ENCODE measurements at regions not wholly inside any gene's neighbourhood (a gene's known extent, or its start where the extent isn't known, plus 50 kb on each side); places are given as distances from the start of the nearest gene placed in this dataset.

DNA sequence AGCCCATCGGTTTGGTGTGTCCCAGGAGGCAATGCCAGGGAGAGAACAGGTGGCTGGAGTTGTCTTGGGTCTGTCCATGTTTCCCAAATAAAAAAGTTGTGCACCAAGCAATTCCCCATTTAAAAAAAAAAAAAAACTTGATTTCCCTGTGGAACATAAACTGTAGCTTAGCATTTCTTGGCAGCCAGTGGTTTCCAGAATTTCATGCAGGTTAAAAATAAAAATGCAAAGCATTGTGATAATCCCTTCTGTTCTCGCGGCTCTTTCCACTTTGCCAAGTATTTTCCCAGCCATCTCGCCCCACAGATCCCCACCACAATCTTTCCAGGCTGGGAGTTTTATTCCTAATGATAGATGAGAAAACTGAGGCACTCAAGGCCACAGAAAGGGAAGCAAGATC lies 51.4 kb upstream of the MSX1 start:
- DNase-seq (ENCODE audit: low spot score) = no peak

- no peak for DNase-seq (ENCODE audit: low spot score)
Observed at GRCh38 chr4:4805887-4806286, 53.6 kb upstream of the MSX1 start.

- DNase-seq (ENCODE audit: low spot score) = no peak
Observed at GRCh38 chr4:4803912-4804296, 55.6 kb upstream of the MSX1 start.

DNA sequence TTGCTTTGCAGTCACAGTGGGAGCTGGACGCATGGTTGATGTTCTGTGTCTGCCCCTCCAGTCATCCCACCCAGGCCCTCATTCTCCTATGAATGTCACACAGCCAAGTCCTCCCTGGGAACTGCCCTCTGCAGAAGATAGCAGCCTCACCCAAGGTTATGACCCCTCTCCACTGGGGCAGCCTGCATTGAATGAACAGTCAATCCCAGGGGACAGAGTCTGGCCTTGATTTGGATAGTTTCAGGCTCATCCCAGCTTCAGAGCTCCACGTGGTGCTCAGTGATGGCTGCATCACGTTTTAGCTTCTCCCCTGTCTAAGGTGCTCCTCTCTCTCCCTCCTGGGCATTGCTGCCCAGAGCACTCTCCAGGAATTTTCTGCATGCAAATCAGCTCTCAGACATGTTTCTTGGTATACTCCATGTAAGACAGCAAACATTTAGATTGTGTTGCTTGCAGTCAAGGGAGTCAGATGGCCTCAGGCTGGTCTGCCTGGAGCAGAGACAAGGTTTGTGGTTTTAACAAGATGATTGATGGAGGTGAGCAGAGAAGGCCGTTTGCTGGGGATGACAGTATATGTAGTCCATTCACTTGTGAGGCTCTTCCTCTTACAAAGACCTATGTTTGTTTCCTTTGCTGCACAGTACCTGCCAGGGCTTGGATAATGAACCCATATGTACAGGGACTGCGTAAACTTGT lies 56.1 kb upstream of the MSX1 start:
- DNase-seq (ENCODE audit: low spot score) = no peak

DNA sequence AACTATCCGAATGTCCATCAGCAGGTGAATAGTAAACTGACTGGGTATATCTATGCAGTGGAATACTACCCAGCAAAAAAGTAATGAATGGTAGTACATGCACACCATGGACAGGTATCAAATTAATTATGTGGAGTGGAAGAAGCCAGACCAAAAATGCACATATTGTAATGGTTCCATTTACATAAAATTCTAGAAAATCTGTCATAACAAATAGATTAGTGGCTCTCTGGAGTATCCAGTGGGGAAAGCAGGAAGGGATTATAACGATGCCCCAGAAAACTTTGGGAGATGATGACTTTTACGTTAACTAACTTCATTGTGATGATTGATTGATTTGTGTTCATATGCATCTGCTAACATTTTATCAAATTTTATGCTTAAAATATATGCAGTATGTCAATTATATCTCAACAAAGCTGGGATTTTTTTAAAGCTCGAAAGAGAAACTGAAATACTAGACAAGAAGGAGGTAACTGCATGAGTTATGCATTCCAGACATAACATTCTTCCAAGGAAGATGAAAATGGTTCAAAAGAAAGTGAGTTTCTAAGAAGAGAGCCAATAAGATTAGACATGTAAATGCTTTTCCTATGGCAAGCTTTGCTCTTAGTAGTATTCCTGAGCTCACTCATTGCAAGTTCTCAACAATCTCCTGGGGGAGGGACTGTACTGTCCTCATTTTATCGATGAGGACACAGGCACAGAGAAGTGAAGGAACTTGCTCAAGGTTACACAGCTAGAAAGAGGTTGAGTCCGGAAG lies 58.6 kb upstream of the MSX1 start:
- DNase-seq (ENCODE audit: low spot score) = no peak

DNA sequence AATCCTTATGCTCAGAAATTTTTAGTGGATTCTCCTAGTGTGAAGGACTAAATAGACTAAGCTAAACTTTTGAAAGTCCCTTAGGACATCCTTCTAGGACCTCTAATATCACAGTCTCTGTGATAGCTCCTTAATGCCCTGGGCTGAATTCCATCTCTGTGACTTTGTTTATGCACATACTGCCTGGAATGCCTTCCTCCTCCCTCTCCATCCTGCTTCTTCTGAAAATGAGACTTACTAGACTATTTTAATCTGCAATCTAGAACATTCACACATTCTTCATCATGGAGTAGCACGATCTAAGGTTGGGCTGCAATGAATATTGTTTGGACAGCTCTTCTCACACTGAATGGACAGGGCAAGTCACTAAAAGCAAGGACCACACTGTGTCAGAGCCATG lies 65.0 kb upstream of the MSX1 start:
- no peak for DNase-seq (ENCODE audit: low spot score)

- DNase-seq (ENCODE audit: low spot score) = no peak
Observed at GRCh38 chr4:4792466-4792865, 67.0 kb upstream of the MSX1 start.

- DNase-seq (ENCODE audit: low spot score) = no peak
Observed at GRCh38 chr4:4791299-4792111, 68.0 kb upstream of the MSX1 start.

- no peak for DNase-seq (ENCODE audit: low spot score)
Observed at GRCh38 chr4:4789462-4789861, 70.0 kb upstream of the MSX1 start.

- DNase-seq (ENCODE audit: low spot score) = no peak
Observed at GRCh38 chr4:4788573-4788972, 70.9 kb upstream of the MSX1 start.

DNA sequence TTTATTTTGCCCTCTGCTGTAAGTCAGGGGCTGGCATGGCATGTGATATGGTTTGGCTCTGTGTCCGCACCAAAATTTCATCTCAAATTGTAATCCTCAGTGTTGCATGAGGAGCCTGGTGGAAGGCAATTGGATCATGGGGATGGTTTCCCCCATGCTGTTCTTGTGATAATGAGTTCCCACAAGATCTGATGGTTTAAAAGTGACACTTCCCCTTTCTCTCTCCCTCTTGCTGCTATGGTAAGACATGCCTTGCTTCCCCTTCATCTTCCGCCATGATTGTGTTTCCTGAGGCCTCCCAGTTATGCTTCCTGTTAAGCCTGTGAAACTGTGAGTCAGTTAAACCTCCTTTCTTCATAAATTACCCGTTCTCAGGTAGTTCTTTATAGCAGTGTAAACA lies 72.0 kb upstream of the MSX1 start:
- DNase-seq (ENCODE audit: low spot score) = no peak

DNA sequence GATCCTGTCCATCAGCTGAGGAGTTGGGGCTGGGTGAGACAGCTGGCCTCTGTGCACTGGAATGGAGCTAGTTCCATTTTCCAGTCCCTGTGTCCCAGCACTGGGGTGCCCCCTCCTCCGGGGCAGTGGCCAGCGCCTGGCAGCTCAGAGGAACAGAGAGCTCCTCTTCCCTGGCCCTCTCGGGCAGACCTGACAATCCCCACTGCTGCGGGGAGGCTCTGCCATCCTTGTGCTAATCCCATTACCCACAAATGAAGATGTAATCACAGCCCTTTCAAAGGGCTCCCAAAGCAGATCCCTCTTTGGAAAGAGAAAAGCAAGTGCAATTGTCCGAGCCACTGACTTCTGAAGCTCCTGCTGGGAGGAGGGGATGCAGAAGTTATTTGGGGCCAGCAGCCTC lies 75.1 kb upstream of the MSX1 start:
- no peak for DNase-seq (ENCODE audit: low spot score)

DNA sequence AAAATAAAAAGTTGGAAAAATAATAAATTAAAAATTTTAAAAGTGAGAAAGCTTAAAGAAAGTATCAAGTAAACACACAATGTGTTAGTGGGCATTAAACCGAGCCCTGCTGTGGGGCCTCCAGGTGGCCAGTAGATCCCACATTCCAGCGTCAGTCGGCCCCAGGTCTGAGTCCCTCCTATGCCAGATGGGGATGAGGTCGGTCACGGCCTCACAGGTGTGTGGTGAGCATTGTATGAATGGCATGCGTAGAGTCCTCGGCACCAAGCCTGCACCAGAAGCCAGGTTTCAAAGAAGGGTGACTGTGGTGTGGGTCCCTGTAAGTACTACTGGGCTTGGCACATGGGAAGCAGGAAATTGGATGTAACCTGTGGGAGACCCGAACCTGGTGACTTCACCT lies 75.6 kb upstream of the MSX1 start:
- no peak for DNase-seq (ENCODE audit: low spot score)

DNA sequence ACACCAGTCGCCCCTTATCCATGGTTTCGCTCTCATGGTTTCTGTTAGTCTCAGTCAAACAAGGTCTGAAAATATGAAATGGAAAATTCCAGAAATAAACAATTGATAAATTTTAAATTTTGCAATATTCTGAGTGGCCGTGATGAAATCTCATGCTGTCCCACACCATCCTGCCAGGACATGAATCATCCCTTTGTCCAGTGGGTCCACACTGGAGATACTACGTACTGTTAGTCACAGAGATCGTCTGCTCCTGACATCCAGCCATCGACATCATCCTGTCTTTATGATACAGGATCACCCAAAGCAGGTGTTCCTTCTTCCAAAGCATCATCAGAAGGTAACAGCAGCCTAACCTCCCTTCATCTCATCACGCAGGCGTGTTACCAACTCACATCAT lies 76.5 kb upstream of the MSX1 start:
- no peak for DNase-seq (ENCODE audit: low spot score)

DNA sequence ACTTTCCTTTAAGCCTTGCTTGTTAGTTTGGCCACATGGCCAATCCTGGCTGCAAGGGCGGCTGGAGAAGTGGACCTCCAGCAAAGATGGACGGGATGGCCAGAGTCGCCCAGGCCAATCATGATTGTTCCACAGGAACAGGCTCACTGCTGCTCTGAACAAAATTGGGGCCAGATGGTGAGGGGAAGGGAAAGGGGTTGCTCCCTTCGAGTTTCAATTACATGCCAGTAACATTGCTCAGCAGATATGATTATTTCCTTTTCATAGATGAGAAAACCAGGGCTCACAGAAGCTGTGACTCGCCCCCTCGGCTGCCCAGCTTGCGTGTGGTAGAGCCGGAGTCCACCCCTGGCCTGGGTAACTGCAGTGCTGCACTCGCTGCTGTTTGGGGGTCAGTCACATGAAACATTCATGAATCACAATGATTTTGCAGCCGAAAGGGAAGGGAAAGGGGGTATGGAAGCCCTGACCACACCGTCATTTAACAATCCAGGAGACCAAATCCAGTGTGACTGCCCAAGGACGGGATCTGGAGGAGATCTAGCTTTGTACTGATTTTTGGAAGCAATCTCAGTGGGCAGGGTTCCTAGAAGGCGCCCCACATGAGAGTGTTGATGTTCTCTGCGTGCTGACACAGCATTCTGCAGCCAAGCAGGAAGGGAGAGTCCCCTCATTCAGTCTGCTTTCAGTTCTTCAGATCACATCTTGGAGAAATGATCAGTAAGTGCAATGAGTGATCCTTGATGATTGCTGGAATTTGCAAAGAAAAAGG lies 77.3 kb upstream of the MSX1 start:
- no peak for DNase-seq (ENCODE audit: low spot score)

DNA sequence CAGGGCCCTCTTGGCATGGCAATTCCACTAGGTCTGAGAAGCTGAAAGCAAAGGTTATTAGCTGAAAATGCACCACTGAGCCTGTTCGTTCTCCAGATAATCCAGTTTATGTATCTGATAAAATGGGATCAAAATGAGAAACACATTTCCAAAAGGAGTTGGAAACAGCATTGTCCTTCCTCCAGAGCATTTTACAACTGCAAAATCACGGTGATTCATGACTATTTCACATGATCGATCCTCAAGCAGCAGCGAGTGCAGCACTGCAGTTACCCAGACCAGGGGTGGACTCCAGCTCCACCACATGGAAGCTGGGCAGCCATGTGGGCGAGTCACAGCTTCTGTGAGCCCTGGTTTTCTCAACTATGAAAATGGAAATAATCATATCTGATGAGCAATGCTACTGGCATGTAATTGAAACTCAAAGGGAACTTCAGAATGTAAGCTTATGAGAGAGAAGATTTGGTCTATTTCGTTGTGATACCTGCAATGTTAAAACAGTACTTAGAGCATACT lies 78.7 kb upstream of the MSX1 start:
- peak; percentile 11 for DNase-seq (ENCODE audit: low spot score)

GRCh38 chr4:4779486-4779885 lies 80.0 kb upstream of the MSX1 start:
- DNase-seq (ENCODE audit: low spot score) = no peak

DNA sequence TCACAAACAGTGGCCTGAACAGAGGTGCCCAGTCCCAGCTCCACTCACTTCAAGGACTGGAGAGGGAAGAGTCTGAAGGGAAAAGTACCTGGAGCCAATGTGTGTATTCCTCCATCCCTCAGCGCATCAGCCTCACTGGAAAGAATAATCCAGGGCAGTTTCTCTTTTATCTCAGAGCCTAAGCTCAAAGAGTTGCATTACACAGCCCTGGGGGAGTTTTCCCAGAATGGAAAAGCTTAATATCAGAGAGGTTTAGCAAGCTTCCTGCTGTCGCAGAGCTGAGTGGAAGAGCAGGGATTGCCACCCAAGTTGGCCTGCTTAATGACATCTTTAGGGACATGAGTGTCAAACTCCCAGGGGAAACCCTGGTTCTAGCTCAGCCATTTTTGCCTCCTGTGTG lies 80.4 kb upstream of the MSX1 start:
- DNase-seq (ENCODE audit: low spot score) = no peak

DNA sequence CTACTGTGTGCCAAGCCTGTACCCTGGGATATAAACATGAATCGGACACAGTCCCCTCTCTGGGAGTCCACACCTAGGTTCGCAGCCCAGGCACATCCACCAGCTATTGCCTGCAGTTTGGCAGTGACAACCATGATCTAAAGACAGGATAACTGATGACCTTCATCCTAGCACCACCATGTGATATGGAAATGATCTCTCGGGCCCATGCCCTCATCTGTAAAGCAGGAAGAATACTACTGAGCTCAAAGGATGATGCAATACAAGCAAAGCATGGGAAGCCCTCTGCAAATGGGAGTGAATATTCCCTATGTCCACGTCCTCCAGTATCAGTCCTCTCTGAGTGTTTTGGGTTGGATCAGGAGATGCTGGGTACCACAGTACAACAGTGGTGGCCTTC lies 80.9 kb upstream of the MSX1 start:
- DNase-seq (ENCODE audit: low spot score) = no peak

DNA sequence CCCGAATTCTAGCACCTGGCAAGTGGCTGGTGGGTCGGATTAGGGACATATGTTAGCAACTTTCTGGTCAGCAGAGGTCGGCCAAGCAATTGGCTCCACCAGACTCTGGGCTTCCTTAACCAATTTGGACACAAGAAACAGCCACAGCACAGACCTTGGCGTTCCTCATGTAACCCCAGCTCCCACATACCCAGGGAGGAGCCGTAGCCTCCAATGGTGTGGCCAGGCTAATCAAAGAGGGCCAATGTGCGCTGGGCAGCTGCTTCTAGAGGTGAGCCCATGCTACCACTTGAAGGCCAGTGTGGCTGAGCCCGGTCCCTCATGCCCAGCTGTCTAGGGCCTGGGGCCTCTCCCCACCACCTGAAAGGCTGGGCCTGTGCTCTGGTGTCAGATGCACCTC lies 82.5 kb upstream of the MSX1 start:
- no peak for DNase-seq (ENCODE audit: low spot score)

DNA sequence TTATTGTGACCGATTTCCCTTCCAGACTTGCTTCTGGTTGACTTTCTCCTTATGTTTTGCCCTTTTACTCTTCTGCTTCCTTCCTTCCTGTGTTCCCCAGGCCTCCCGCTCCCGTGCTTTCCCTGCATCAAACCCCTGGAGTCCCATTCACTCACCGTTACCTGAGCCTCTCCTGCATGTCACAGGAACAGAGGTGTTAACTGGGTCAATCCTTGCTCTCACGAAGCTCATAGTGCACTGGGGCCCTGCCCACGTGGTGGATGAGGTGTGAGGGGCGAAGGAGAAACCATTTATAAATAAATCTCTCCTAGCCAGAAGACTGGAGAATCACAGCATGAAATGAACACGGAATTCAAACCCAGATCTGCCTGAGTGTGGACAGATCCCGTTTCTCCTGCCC lies 83.1 kb upstream of the MSX1 start:
- no peak for DNase-seq (ENCODE audit: low spot score)

GRCh38 chr4:4775493-4776004 lies 83.9 kb upstream of the MSX1 start:
- DNase-seq (ENCODE audit: low spot score) = no peak
